CD4-positive, alpha-beta T cell treated with Interleukin-4 for 1 hour (primary cell): ENCODE measurements at regions not wholly inside any gene's neighbourhood (a gene's known extent, or its start where the extent isn't known, plus 50 kb on each side); places are given as distances from the start of the nearest gene placed in this dataset.

Source experiments
- DNase-seq, 2 donors: peaks; one replicate each; pipeline ENCODE4 v3.0.0-alpha.2; 2020 to 2022

DNA sequence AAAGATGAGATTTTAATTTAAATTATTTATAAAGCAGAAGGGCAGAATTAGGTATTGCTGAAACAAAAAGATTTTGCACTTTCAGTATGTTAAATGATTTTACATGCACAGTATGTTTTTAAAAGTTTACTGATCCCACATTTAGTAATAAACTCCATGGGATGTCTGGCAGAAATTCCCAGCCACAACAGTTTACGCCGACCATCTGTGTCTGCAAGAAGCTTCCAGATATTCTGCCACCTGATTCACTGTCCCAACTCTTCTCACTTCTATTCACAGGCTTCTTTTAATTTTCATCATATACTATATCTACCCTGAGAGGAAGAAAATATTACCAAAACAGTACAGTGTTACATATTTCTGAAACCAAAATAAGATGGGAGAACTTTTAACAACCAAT is 115.8 kb upstream of the IQCM start:
- DNase-seq, result no peak

- no peak for DNase-seq
Measured at GRCh38 chr4:149932188-149932587, 116.5 kb upstream of the IQCM start.

- no peak for DNase-seq
Measured at GRCh38 chr4:149933120-149933519, 117.5 kb upstream of the IQCM start.

DNA sequence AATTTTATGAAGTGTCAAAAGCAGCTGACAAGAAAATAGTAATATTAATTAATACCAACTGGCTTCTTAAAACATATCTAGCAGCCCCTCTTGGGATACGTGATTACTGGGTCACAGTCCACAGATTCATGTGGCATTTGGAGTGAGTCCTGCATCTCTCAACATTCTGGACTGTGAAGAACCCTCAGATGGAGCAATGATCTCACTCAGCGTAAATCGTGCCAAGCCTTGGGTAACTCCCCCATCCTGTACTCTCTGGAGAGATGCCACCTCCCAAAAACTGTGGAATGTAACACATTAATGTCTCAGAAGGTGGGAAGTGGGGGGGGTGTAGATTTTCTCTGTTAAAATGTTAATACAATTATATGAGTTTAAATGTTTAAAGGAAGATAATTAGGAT is 118.2 kb upstream of the IQCM start:
- no peak for DNase-seq

DNA sequence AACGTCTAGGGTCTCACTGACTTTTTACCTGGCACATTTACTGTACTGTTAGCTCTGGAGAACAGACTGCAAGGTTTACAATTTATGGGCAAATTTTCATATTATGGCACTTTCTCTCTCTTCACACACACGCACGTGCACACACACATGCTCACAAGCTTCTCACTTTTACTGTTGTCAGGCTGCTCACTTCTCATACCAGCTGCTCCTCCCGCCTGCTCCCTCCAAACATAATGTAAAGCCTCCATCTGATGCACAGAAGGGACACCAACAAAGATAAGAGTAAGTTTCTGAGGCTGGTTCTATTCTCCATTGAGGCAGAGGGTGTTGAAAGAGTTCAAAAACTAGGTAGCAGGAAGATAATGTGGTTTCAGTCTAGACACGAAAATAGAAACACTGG is 128.9 kb upstream of the DCLK2 start:
- no peak for DNase-seq

DNA sequence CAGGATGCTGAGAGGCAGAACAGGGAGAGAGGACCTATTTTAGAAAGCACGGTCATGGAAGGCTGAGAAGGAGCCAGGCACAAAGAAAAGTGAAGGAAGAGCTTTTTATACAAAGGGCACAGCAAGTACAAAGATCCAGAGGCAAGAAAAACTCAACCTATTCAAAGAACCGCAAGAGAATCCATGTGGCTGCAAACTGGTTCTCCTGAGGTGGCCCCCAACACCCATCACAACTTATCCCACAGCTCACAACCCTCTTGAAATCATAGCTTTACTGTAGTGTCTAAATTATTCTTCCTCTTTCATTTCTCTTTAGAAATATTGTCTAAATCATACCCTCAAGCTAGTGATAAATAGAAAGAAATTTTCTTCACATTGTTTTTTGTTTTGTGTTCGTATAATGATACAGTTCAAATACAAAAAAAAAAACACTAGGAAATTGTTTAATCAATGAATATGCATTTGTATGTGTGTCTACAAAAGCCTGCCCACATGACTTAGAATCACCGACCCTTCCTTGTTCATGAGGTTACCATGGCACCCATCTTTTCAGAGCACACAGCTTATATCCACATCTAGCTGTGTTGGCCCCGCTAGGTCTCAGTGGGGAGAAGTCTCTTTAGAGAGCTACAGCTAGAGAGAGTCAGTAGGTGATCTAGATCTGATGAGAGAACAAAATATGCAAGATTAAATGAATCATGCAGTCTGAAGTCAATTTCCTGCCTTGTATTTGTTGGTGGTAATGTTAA is 126.9 kb upstream of the DCLK2 start:
- DNase-seq, result no peak

DNA sequence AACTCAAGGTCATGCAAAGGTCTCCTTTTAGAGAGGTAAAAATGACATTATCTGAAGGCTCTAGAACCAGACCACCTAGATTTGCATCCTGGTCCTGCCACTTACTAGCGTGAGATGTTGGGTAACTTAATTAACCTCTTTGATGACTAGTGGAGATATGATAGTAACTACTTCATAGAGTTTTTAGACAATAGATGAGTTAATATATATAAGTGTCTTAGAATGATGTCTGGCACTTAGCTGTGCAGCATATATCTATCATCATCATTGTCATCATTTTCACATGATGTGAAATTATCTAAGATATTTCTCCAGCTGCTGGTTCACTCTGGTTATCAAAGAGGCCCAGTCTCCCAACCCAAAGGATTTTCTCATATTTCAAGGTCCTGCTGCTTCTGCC is 126.1 kb upstream of the DCLK2 start:
- no peak for DNase-seq

GRCh38 chr4:149952716-149953115 is 125.5 kb upstream of the DCLK2 start:
- DNase-seq, result no peak

DNA sequence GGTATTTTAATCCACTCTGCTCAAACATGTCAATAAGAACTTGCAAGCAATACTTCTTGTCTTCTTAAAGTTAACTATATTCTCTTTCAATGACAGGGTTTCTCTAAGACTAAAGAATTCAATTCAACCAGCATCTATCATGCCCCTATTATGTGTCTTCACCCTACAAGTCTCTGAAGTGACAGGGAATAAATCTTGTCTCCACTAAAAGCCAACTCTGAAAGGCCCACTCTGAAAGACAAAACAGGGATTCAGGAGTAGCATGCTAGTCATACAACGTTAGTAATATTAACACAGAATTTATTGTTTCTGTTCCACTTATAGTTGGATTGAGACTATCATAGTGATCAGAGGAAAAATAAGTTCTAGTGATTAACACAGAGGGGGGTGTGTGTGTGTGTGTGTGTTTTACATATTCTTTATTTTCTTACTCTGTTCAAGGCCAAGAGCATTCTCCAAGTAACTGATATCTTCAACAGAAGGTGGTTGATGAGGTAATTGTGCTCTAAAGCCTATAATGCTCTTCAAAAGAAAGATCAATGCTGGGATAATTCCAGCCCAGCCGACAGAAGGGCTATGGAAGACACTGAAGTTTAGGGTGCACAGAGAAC is 122.4 kb upstream of the DCLK2 start:
- no peak for DNase-seq

GRCh38 chr4:149956678-149957077 is 121.6 kb upstream of the DCLK2 start:
- DNase-seq, result no peak

- DNase-seq, result no peak
Measured at GRCh38 chr4:149961876-149962597, 116.2 kb upstream of the DCLK2 start.

GRCh38 chr4:149964001-149964796 is 114.0 kb upstream of the DCLK2 start:
- no peak for DNase-seq

- DNase-seq, result no peak
Measured at GRCh38 chr4:149965206-149965605, 113.0 kb upstream of the DCLK2 start.

DNA sequence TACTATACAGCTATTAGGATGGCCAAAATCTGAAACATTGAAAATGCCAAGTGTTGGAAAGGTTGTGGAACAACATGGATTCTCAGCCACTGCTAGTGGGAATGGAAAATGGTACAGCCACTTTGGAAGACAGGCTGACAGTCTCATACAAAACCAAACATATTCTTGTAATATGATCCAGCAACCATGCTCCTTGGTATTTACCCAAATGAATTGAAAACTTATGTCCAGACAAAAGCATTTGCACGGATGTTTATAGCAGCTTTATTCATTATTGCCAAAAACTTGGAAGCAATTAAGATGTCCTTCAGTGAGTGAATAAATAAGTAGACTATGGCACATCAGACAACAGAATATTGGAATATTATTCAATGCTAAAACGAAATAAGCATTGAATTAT is 105.8 kb upstream of the DCLK2 start:
- DNase-seq, result no peak

DNA sequence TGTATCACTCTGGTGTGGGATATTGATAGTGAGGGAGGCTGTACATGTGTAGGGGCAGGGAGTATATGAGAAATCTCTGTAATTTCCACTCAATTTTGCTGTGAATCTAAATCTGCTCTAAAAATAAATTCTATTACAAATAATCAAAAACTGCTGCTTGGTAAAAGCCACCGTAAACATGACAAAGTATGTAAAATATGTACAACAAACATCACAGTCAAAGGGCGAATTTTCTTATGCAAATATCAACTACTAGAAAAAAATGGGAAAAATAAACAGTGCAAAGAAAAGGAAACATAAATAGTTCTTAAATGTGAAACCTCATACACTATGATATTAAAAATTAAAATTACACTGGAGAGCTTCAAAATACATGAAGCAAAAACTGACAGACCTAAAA is 105.1 kb upstream of the DCLK2 start:
- no peak for DNase-seq

GRCh38 chr4:149975172-149975571 is 103.1 kb upstream of the DCLK2 start:
- DNase-seq, result no peak

- DNase-seq, result no peak
Measured at GRCh38 chr4:149980121-149980682, 98.0 kb upstream of the DCLK2 start.

DNA sequence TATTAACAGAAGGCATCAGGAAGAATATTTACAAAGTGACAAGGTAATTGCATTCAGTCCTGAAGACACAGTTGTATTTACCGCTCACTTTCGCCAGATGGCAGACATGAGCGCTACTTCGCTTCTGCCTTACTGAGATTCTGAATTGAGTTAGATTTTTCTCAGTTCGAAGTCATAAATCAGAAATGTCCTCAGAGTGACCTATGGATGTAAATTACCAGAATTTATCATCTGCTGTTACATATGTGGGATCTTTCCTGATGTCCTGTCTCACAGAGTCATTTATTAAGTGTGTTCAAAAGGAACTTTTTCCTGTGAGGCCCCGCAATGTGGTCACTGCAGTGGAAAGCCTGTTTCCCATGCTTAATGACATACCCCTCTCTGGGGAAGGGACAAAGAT is 97.3 kb upstream of the DCLK2 start:
- DNase-seq, result peak; percentile 15 to 43

DNA sequence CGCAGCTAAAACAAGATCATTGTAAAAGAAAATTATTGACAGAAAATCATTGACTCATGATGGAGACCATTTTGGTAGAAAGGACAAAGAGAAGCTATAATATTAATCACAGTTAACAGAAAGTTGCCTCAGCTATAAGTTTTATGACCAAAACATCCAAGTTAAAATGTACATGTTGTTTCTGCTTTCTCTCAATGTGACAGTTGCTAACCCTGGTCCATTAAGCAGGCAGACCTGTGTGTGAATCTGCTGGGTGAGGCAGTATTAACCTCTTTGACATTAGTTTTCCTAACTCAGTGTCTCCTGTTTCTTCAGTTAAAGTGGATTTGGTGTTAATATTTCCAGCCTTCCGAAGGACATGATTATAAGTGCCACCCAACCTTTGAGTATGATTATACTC is 94.8 kb upstream of the DCLK2 start:
- DNase-seq, result no peak

GRCh38 chr4:149983931-149984330 is 94.3 kb upstream of the DCLK2 start:
- no peak for DNase-seq

DNA sequence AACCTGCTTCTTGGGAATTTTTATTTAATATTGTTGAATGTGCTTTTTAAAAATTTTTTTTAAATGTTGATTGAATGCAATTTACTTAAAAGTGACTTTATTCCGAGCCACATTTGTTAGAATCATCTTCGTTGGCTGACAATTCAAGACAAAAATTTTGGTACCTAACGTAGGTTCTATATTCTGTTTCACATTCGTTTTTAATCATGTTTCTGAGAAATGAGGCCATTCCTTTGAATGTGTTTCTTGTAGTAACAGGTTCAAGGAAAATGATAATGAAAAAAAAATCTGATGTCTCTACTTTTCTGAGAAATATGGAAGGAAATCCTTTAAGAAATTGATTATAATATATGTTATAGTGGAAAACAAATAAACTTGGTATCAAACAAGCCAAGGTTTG is 92.3 kb upstream of the DCLK2 start:
- no peak for DNase-seq

GRCh38 chr4:149986917-149987316 is 91.3 kb upstream of the DCLK2 start:
- no peak for DNase-seq
